Stimulated activated CD4-positive, alpha-beta T cell treated with anti-CD3 and anti-CD28 coated beads, Interleukin-12 subunit alpha, Interleukin-12 subunit beta, amount 100 ng/mL, for 48 hours (primary cell): ENCODE measurements at regions not wholly inside any gene's neighbourhood (a gene's known extent, or its start where the extent isn't known, plus 50 kb on each side); places are given as distances from the start of the nearest gene placed in this dataset.
A peak's percentile ranks its signal among the peaks of the same experiment; 100 is the strongest.

Source experiments
- DNase-seq, 3 donors: peaks; one replicate each; pipeline ENCODE4 v3.0.0-alpha.2; 2020; ENCODE audit warnings: low read depth in 2 of 3, low spot score in 1 of 3

DNA sequence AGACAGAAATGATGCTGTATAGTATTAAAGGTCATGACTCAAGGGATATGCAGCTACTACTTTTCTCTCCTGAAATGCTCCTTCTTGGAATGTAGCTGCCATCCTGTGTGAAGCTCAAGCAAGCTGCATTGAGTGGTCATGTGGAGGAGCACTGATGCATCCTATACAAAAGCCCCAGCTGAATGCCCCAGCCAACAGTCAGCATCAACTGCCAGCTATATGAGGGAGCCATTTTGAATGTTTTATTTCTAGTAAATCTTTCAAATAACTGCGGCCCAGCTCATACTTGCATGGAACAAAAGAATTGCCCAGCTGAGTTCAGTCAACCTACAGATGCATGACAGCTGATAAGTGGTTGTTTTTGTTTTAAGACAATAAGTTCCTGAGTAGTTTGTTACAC lies 165.0 kb upstream of the GEMIN8 start:
- no peak for DNase-seq

DNA sequence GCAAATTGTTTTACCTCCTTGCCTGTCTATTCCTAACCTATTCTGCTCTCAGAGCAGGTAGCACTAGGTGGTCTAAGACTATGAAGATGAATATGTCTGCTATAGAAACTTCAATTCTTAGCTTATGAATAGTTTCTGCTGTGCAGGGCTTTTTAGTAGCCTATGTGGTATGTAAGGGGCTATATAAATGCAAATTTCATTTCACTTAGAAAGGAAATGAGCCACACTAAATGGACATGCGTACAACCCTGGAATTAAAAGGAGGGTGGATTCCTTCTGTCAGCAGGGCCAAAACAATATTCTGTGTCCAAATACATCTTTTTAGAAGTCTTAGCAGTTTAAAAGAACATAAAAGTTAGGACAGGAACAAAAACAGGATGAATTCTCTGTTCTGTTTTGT lies 163.9 kb upstream of the GEMIN8 start:
- no peak for DNase-seq

GRCh38 chrX:14173873-14174272 lies 144.2 kb upstream of the GEMIN8 start:
- DNase-seq, result no peak

GRCh38 chrX:14164828-14165227 lies 135.1 kb upstream of the GEMIN8 start:
- DNase-seq, result no peak

GRCh38 chrX:14125462-14125861 lies 95.8 kb upstream of the GEMIN8 start:
- no peak for DNase-seq

DNA sequence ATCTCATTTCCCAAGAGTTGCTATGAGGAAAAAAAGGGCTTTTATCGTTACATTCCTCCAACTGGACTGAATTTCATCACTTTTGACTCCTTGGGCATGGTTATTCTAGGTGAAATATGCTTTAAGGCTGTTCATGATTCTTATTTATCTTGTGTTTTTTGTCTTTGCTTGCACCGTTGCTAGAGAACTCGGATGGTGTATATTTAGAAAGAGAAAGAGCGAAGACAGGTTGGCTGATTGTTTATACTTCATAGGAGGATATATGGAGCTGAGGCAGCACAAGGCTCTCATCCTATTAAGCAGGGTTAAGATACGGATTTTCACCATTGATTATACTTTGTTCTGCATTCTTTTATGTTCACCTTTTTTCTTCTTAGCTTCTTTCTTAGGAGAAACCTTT lies 94.9 kb upstream of the GEMIN8 start:
- DNase-seq, result no peak

- peak; percentile 7 to 30 (median 8) for DNase-seq
Observed at GRCh38 chrX:14095702-14096101, 66.0 kb upstream of the GEMIN8 start.

- DNase-seq, result no peak
Observed at GRCh38 chrX:14094191-14094590, 64.5 kb upstream of the GEMIN8 start.

DNA sequence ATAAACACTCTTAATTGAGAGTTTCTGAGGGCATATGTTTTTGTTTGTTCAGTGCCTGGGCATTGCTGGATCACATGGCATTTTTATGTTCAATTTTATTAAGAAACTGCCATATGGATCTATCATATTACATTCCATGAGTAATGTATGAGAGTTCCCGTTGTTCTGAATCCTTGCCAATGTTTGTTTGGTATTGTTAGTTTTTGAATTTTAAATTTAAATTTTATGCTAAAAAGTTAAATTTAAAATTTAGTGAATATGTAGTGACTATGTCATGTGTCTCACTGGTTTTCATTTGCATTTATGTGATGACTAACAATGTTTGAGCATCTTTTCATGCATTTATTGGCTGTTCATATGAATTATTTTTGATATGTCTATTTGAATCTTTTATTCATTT lies 54.8 kb upstream of the GEMIN8 start:
- DNase-seq, result no peak

GRCh38 chrX:14083783-14084182 lies 54.1 kb upstream of the GEMIN8 start:
- DNase-seq, result no peak

DNA sequence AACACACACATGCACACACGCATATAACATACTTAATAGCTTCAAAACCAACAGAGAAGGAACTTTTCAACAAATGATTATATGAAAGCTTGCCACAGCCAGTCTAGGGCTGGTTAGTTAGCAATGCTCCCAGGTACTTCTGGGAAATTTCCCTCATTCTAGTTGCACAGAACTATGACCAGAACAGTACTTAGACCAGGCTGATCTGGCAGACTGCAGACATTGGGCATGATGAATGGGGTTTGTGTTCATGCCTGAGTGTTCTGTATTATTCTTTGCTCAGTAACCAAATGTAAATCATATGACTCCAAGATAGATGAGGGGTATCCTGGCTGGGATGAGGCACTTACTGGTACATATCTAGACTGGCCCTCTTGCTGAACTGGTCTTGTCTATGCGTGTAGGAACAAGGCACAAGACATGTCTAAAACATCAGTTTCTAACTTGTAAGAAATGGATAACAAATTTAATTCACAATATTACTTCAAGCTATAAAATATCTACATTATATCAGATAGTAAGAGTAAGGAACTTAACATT lies 50.3 kb upstream of the GEMIN8 start:
- DNase-seq, result no peak
